ENCODE measurements at regions not wholly inside any gene's neighbourhood (a gene's known extent, or its start where the extent isn't known, plus 50 kb on each side); places are given as distances from the start of the nearest gene placed in this dataset.

DNA sequence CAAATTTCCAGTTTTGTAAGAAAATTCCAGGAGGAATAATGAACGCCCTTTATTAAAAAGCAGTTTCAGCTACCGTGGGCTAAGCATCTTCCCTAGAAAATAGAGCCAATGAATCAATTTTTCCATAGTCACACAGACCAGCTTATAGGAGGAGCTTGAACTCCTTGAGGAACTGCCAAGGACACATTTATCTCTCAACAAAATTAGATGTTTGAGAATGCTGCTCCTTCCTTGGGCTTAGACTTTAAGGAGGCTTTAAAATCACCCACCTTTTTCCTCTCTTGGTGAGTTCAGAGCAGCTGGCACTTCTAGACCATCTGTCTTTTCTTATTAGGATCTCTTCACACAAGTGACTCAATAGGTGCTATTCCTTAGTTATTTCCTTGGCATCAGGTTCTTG lies 588.0 kb downstream of the SQOR start:
- H3K4ac ChIP-seq (ENCODE audit: low read depth, low read length) = no peak overlapping the region
- WGBS (ENCODE audit: extremely low coverage, insufficient coverage, insufficient read length) = no CpG with 5 or more reads among the region's 2 CpGs

GRCh38 chr15:46229263-46229662 lies 594.4 kb downstream of the SQOR start:
- no peaks in the 10 kb centered on the region for H3K4me1 ChIP-seq (ENCODE audit: control insufficient read depth in 1 of 2, insufficient read depth in 2 of 2, low read length in 2 of 2)
- no peak overlapping the region for H2BK120ac ChIP-seq (ENCODE audit: insufficient read depth, low read length, poor library complexity)
- DNase-seq = no peak
- no peaks in the 10 kb centered on the region for H3K79me1 ChIP-seq (ENCODE audit: low read length)
- no peak overlapping the region for H2BK5ac ChIP-seq (ENCODE audit: low read depth, low read length, poor library complexity)
- no peak overlapping the region for H2BK12ac ChIP-seq (ENCODE audit: low read length)
- H3K79me2 ChIP-seq (ENCODE audit: control insufficient read depth, insufficient read depth, low read length, poor library complexity) = no peaks in the 10 kb centered on the region
- H2AFZ ChIP-seq (ENCODE audit: insufficient read depth, low read length, poor library complexity) = no peak overlapping the region
- H3K4me2 ChIP-seq (ENCODE audit: low read length) = no peak overlapping the region
- H3K9me3 ChIP-seq (ENCODE audit: insufficient read depth, low read depth, low read length) = no peaks in the 10 kb centered on the region
- no peak overlapping the region for H4K8ac ChIP-seq (ENCODE audit: low read depth, low read length)
- WGBS (ENCODE audit: extremely low coverage, insufficient coverage, insufficient read length) = no CpG with 5 or more reads among the region's 1 CpG
- no peak overlapping the region for H4K91ac ChIP-seq (ENCODE audit: low read depth, low read length)
- H4K12ac ChIP-seq (ENCODE audit: low read depth, low read length) = no peak overlapping the region
- H3K4me3 ChIP-seq (ENCODE audit: low read depth, low read length) = no peak overlapping the region
- H3K4ac ChIP-seq (ENCODE audit: low read depth, low read length) = no peak overlapping the region
- no peak overlapping the region for H3K14ac ChIP-seq (ENCODE audit: low read length)
- no peak overlapping the region for H3K23ac ChIP-seq (ENCODE audit: low read length)
- no peaks in the 10 kb centered on the region for H3K36me3 ChIP-seq (ENCODE audit: control insufficient read depth in 1 of 2, insufficient read depth in 2 of 2, low read length in 2 of 2)
- no peak overlapping the region for H3K27ac ChIP-seq (ENCODE audit: low read depth, low read length)
- H2AK5ac ChIP-seq (ENCODE audit: low read length) = no peak overlapping the region
- H3K27me3 ChIP-seq (ENCODE audit: insufficient read depth, low read length) = no peaks in the 10 kb centered on the region
- no peak overlapping the region for H3K18ac ChIP-seq (ENCODE audit: low read length)
- H3K9ac ChIP-seq (ENCODE audit: low read length) = no peak overlapping the region

More for the DNA sequence above, 588.0 kb downstream of the SQOR start:
- no peak overlapping the region for H3K14ac ChIP-seq (ENCODE audit: low read length)
- H3K23ac ChIP-seq (ENCODE audit: low read length) = no peak overlapping the region
- no peak overlapping the region for H2AFZ ChIP-seq (ENCODE audit: insufficient read depth, low read length, poor library complexity)
- no peak overlapping the region for H4K12ac ChIP-seq (ENCODE audit: low read depth, low read length)
- no peak overlapping the region for H2BK120ac ChIP-seq (ENCODE audit: insufficient read depth, low read length, poor library complexity)
- no peaks in the 10 kb centered on the region for H3K36me3 ChIP-seq (ENCODE audit: control insufficient read depth in 1 of 2, insufficient read depth in 2 of 2, low read length in 2 of 2)
- no peaks in the 10 kb centered on the region for H3K27me3 ChIP-seq (ENCODE audit: insufficient read depth, low read length)
- no peak overlapping the region for H3K4me2 ChIP-seq (ENCODE audit: low read length)
- H2AK5ac ChIP-seq (ENCODE audit: low read length) = no peak overlapping the region
- H2BK5ac ChIP-seq (ENCODE audit: low read depth, low read length, poor library complexity) = no peak overlapping the region
- no peak overlapping the region for H3K4me3 ChIP-seq (ENCODE audit: low read depth, low read length)
- H3K9ac ChIP-seq (ENCODE audit: low read length) = no peak overlapping the region
- no peak overlapping the region for H3K27ac ChIP-seq (ENCODE audit: low read depth, low read length)
- H2BK12ac ChIP-seq (ENCODE audit: low read length) = no peak overlapping the region
- no peaks in the 10 kb centered on the region for H3K79me2 ChIP-seq (ENCODE audit: control insufficient read depth, insufficient read depth, low read length, poor library complexity)
- H3K9me3 ChIP-seq (ENCODE audit: insufficient read depth, low read depth, low read length) = no peaks in the 10 kb centered on the region
- H4K8ac ChIP-seq (ENCODE audit: low read depth, low read length) = no peak overlapping the region
- no peak for DNase-seq
- H3K79me1 ChIP-seq (ENCODE audit: low read length) = no peaks in the 10 kb centered on the region
- H4K91ac ChIP-seq (ENCODE audit: low read depth, low read length) = no peak overlapping the region
- no peak overlapping the region for H3K18ac ChIP-seq (ENCODE audit: low read length)
- H3K4me1 ChIP-seq (ENCODE audit: control insufficient read depth in 1 of 2, insufficient read depth in 2 of 2, low read length in 2 of 2) = no peaks in the 10 kb centered on the region

DNA sequence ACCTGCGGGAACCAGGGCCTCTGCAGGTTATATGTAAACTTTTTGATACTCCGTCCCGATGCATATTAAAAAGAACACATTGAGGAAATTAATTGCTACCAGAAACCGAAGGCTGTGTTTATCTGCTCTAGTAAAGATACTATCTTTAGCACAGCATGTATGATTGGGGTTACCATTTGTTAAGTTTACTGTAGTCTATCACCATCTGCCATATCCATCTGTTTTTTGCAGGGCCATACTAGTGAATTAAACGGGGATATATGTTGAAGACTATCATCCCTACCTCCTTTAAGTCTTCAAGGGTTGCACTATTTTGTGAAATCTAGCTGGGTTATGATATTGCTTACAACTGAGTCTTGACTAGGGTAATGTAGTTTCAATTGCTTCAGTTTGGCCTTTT lies 597.0 kb downstream of the SQOR start:
- Histone ChIP-seq H2BK120ac (ENCODE audit: insufficient read depth, low read length, poor library complexity) (no peak overlapping the region), H3K79me2 (ENCODE audit: control insufficient read depth, insufficient read depth, low read length, poor library complexity) (no peaks in the 10 kb centered on the region), H3K23ac (ENCODE audit: low read length) (no peak overlapping the region), H4K8ac (ENCODE audit: low read depth, low read length) (no peak overlapping the region), H4K12ac (ENCODE audit: low read depth, low read length) (no peak overlapping the region), H2BK5ac (ENCODE audit: low read depth, low read length, poor library complexity) (no peak overlapping the region), H3K4ac (ENCODE audit: low read depth, low read length) (no peak overlapping the region), H3K9me3 (ENCODE audit: insufficient read depth, low read depth, low read length) (no peaks in the 10 kb centered on the region), H2AFZ (ENCODE audit: insufficient read depth, low read length, poor library complexity) (no peak overlapping the region), H3K4me1 (ENCODE audit: control insufficient read depth in 1 of 2, insufficient read depth in 2 of 2, low read length in 2 of 2) (no peaks in the 10 kb centered on the region), H3K27me3 (ENCODE audit: insufficient read depth, low read length) (no peaks in the 10 kb centered on the region), H2BK12ac (ENCODE audit: low read length) (no peak overlapping the region), H3K9ac (ENCODE audit: low read length) (no peak overlapping the region), H3K14ac (ENCODE audit: low read length) (no peak overlapping the region), H3K18ac (ENCODE audit: low read length) (no peak overlapping the region), H3K27ac (ENCODE audit: low read depth, low read length) (no peak overlapping the region), H4K91ac (ENCODE audit: low read depth, low read length) (no peak overlapping the region), H3K79me1 (ENCODE audit: low read length) (no peaks in the 10 kb centered on the region), H3K4me2 (ENCODE audit: low read length) (no peak overlapping the region), H3K4me3 (ENCODE audit: low read depth, low read length) (no peak overlapping the region), H2AK5ac (ENCODE audit: low read length) (no peak overlapping the region), H3K36me3 (ENCODE audit: control insufficient read depth in 1 of 2, insufficient read depth in 2 of 2, low read length in 2 of 2) (no peaks in the 10 kb centered on the region)
- DNase-seq = no peak
- no CpG with 5 or more reads among the region's 5 CpGs for WGBS (ENCODE audit: extremely low coverage, insufficient coverage, insufficient read length)

DNA sequence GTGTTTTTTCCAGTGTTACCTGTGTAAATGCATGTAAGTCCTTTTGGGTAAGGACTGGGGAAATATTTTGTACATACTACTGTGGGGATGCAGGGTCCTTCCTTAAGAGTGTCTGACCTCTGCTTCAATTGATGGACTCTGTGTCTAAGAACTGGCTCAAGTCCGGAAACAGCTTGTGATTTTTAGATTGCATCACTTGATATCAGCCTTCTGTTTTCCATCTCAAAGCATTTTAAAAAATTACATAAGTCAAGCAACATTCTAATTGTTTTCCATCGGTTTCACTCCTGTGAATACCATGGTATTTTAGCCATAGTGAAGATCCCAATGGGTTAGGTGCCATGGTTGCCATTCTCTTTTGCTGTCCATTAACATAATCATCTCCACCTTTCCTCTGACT lies 597.6 kb downstream of the SQOR start:
- Histone ChIP-seq H2AFZ (ENCODE audit: insufficient read depth, low read length, poor library complexity) (no peak overlapping the region), H4K12ac (ENCODE audit: low read depth, low read length) (no peak overlapping the region), H3K4me3 (ENCODE audit: low read depth, low read length) (no peak overlapping the region), H2BK12ac (ENCODE audit: low read length) (no peak overlapping the region), H2AK5ac (ENCODE audit: low read length) (no peak overlapping the region), H3K9ac (ENCODE audit: low read length) (no peak overlapping the region), H3K14ac (ENCODE audit: low read length) (no peak overlapping the region), H4K8ac (ENCODE audit: low read depth, low read length) (no peak overlapping the region), H3K36me3 (ENCODE audit: control insufficient read depth in 1 of 2, insufficient read depth in 2 of 2, low read length in 2 of 2) (no peaks in the 10 kb centered on the region), H3K27ac (ENCODE audit: low read depth, low read length) (no peak overlapping the region), H3K4me2 (ENCODE audit: low read length) (no peak overlapping the region), H3K4me1 (ENCODE audit: control insufficient read depth in 1 of 2, insufficient read depth in 2 of 2, low read length in 2 of 2) (no peaks in the 10 kb centered on the region), H3K79me2 (ENCODE audit: control insufficient read depth, insufficient read depth, low read length, poor library complexity) (no peaks in the 10 kb centered on the region), H3K27me3 (ENCODE audit: insufficient read depth, low read length) (no peaks in the 10 kb centered on the region), H3K23ac (ENCODE audit: low read length) (no peak overlapping the region), H2BK5ac (ENCODE audit: low read depth, low read length, poor library complexity) (no peak overlapping the region), H3K79me1 (ENCODE audit: low read length) (no peaks in the 10 kb centered on the region), H3K4ac (ENCODE audit: low read depth, low read length) (no peak overlapping the region), H2BK120ac (ENCODE audit: insufficient read depth, low read length, poor library complexity) (no peak overlapping the region), H3K18ac (ENCODE audit: low read length) (no peak overlapping the region), H4K91ac (ENCODE audit: low read depth, low read length) (no peak overlapping the region), H3K9me3 (ENCODE audit: insufficient read depth, low read depth, low read length) (no peaks in the 10 kb centered on the region)
- no CpG with 5 or more reads among the region's 2 CpGs for WGBS (ENCODE audit: extremely low coverage, insufficient coverage, insufficient read length)
- DNase-seq = no peak
